ENCODE measurements at regions not wholly inside any gene's neighbourhood (a gene's known extent, or its start where the extent isn't known, plus 50 kb on each side); places are given as distances from the start of the nearest gene placed in this dataset.
"Not testable (repeated sequence)": the region's sequence is repeated elsewhere in the genome, so short reads cannot be mapped to it uniquely, and the experiment has no call there.

- no peak for DNase-seq (ENCODE audit: low read depth in 1 of 2, low spot score in 1 of 2)
- TF ChIP-seq JUND (IDR thresholded peaks at IDR 0.05; ENCODE audit: low read depth): no peak
- in situ Hi-C loops (cut with HindIII; ENCODE audit: low pct_unique_long_range_greater_than_20kb, low sequenced_read_pairs): no loop called here
Measured at GRCh38 chr11:122604621-122605020, 50.9 kb upstream of the UBASH3B start.

GRCh38 chr11:122601141-122602125, 54.1 kb upstream of the UBASH3B start:
- TF ChIP-seq JUND (IDR thresholded peaks at IDR 0.05; ENCODE audit: low read depth): no peak
- in situ Hi-C loops (cut with HindIII; ENCODE audit: low pct_unique_long_range_greater_than_20kb, low sequenced_read_pairs): no loop called here
- no peak for DNase-seq (ENCODE audit: low read depth in 1 of 2, low spot score in 1 of 2)

- DNase-seq (ENCODE audit: low read depth in 1 of 2, low spot score in 1 of 2): no peak
- in situ Hi-C loops (cut with HindIII; ENCODE audit: low pct_unique_long_range_greater_than_20kb, low sequenced_read_pairs): no loop called here
- TF ChIP-seq JUND (IDR thresholded peaks at IDR 0.05; ENCODE audit: low read depth): no peak
Measured at GRCh38 chr11:122600290-122600689, 55.2 kb upstream of the UBASH3B start.

- DNase-seq (ENCODE audit: low read depth in 1 of 2, low spot score in 1 of 2): no peak
- no peak for TF ChIP-seq JUND (IDR thresholded peaks at IDR 0.05; ENCODE audit: low read depth)
- in situ Hi-C loops (cut with HindIII; ENCODE audit: low pct_unique_long_range_greater_than_20kb, low sequenced_read_pairs): no loop called here
Measured at GRCh38 chr11:122599434-122599833, 56.1 kb upstream of the UBASH3B start.

- DNase-seq (ENCODE audit: low read depth in 1 of 2, low spot score in 1 of 2): no peak
- in situ Hi-C loops (cut with HindIII; ENCODE audit: low pct_unique_long_range_greater_than_20kb, low sequenced_read_pairs): no loop called here
- no peak for TF ChIP-seq JUND (IDR thresholded peaks at IDR 0.05; ENCODE audit: low read depth)
Measured at GRCh38 chr11:122598971-122599370, 56.6 kb upstream of the UBASH3B start.

- in situ Hi-C loops (cut with HindIII; ENCODE audit: low pct_unique_long_range_greater_than_20kb, low sequenced_read_pairs): no loop called here
- no peak for TF ChIP-seq JUND (IDR thresholded peaks at IDR 0.05; ENCODE audit: low read depth)
- no peak for DNase-seq (ENCODE audit: low read depth in 1 of 2, low spot score in 1 of 2)
Measured at GRCh38 chr11:122597511-122597910, 58.0 kb upstream of the UBASH3B start.

- in situ Hi-C loops (cut with HindIII; ENCODE audit: low pct_unique_long_range_greater_than_20kb, low sequenced_read_pairs): no loop called here
- TF ChIP-seq JUND (IDR thresholded peaks at IDR 0.05; ENCODE audit: low read depth): no peak
Measured at GRCh38 chr11:122594986-122595645, 60.4 kb upstream of the UBASH3B start.

GRCh38 chr11:122593473-122594420, 61.8 kb upstream of the UBASH3B start:
- DNase-seq (ENCODE audit: low read depth in 1 of 2, low spot score in 1 of 2): no peak
- no peak for TF ChIP-seq JUND (IDR thresholded peaks at IDR 0.05; ENCODE audit: low read depth)
- in situ Hi-C loops (cut with HindIII; ENCODE audit: low pct_unique_long_range_greater_than_20kb, low sequenced_read_pairs): no loop called here

More at GRCh38 chr11:122594986-122595645, 60.4 kb upstream of the UBASH3B start:
- no peak for DNase-seq (ENCODE audit: low read depth in 1 of 2, low spot score in 1 of 2)

GRCh38 chr11:122592641-122593040, 62.9 kb upstream of the UBASH3B start:
- in situ Hi-C loops (cut with HindIII; ENCODE audit: low pct_unique_long_range_greater_than_20kb, low sequenced_read_pairs): no loop called here

GRCh38 chr11:122584670-122585069, 70.9 kb upstream of the UBASH3B start:
- in situ Hi-C loops (cut with HindIII; ENCODE audit: low pct_unique_long_range_greater_than_20kb, low sequenced_read_pairs): no loop called here
- DNase-seq (ENCODE audit: low read depth in 1 of 2, low spot score in 1 of 2): no peak
- no peak for TF ChIP-seq JUND (IDR thresholded peaks at IDR 0.05; ENCODE audit: low read depth)

More at GRCh38 chr11:122592641-122593040, 62.9 kb upstream of the UBASH3B start:
- no peak for DNase-seq (ENCODE audit: low read depth in 1 of 2, low spot score in 1 of 2)
- TF ChIP-seq JUND (IDR thresholded peaks at IDR 0.05; ENCODE audit: low read depth): no peak

GRCh38 chr11:122580071-122580470, 75.5 kb upstream of the UBASH3B start:
- peak in 1 of 2 experiments; percentile 37 for DNase-seq (ENCODE audit: low read depth in 1 of 2, low spot score in 1 of 2)
- in situ Hi-C loops (cut with HindIII; ENCODE audit: low pct_unique_long_range_greater_than_20kb, low sequenced_read_pairs): not testable (repeated sequence)

GRCh38 chr11:122578171-122578825, 77.2 kb upstream of the UBASH3B start:
- no peak for TF ChIP-seq JUND (IDR thresholded peaks at IDR 0.05; ENCODE audit: low read depth)
- DNase-seq (ENCODE audit: low read depth in 1 of 2, low spot score in 1 of 2): peak in 1 of 2 experiments; percentile 44
- in situ Hi-C loops (cut with HindIII; ENCODE audit: low pct_unique_long_range_greater_than_20kb, low sequenced_read_pairs): no loop called here
